ENCODE measurements at regions not wholly inside any gene's neighbourhood (a gene's known extent, or its start where the extent isn't known, plus 50 kb on each side); places are given as distances from the start of the nearest gene placed in this dataset.

DNA sequence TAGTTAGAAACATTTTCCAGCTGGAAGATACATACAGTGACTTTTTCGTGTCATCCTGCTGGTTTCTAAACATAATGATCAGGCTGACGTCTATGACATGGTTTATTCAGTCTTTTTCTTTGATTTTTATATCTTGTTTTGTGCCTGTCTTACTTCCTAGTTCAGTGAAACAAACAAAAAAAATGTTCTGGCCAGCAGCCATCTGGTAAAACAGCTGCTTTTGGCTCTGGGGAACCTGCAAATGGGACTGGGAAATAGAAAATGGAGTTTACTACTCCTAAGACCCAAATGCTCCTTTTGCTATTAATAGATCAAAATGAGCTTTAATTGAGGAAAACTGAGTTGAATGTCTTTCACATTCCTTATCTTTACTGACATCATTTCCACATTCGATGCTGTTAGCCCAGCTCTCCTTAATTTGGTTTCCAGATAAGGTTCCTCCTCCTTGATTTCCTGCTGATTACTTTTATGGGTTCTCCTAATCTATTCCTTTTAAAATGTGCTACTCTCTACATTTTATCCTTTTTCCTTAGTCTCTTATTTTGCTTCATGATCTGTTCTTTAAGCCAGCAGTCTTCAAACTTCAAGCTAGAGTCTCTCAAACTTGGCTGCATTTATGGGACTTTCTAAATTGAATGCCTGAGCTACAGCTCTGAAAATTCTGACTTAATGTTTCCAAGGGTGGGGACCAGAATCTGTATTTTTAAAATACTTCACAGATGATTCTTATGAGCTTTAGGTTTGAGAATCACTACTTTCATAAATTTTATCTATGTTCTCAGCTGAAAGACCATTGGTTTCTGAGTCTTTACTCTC is 499.5 kb downstream of the ANKRD50 start:
- no peaks in the 10 kb centered on the region for H3K36me3 ChIP-seq (ENCODE audit: control insufficient read depth, insufficient read depth, low read length)
- TF ChIP-seq, protein P1, sequence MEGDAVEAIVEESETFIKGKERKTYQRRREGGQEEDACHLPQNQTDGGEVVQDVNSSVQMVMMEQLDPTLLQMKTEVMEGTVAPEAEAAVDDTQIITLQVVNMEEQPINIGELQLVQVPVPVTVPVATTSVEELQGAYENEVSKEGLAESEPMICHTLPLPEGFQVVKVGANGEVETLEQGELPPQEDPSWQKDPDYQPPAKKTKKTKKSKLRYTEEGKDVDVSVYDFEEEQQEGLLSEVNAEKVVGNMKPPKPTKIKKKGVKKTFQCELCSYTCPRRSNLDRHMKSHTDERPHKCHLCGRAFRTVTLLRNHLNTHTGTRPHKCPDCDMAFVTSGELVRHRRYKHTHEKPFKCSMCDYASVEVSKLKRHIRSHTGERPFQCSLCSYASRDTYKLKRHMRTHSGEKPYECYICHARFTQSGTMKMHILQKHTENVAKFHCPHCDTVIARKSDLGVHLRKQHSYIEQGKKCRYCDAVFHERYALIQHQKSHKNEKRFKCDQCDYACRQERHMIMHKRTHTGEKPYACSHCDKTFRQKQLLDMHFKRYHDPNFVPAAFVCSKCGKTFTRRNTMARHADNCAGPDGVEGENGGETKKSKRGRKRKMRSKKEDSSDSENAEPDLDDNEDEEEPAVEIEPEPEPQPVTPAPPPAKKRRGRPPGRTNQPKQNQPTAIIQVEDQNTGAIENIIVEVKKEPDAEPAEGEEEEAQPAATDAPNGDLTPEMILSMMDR (IDR thresholded peaks at IDR 0.05; ENCODE audit: insufficient read depth, low read length, poor library complexity, severe bottlenecking) = no peak
- H3K4me3 ChIP-seq (ENCODE audit: low read depth, low read length) = no peak overlapping the region

DNA sequence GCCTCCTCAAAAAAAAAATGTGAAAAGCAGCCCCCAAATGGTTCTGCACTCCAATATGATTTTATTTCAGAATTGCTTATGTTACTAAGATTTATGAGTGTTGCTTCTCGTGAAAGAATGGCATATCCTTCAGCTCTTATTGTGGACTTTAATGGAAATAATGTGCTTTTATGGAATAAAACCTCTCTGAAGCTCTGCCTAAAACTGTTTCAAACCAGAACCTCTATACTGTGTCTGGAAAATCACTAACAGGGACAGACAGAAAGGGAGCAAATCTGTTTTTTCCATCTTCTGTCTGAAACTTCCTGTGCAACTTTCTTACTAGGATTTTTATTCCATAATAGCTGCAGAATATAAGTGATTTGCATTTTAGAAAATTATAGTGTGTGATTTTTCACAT is 493.1 kb downstream of the ANKRD50 start:
- TF ChIP-seq, protein P1 (IDR thresholded peaks at IDR 0.05; ENCODE audit: insufficient read depth, low read length, poor library complexity, severe bottlenecking) = no peak
- Histone ChIP-seq H3K36me3 (ENCODE audit: control insufficient read depth, insufficient read depth, low read length) (no peaks in the 10 kb centered on the region), H3K4me3 (ENCODE audit: low read depth, low read length) (no peak overlapping the region), H3K27me3 (ENCODE audit: control insufficient read depth, insufficient read depth, low read length) (no peaks in the 10 kb centered on the region)
- no peak for DNase-seq (ENCODE audit: low read depth)

More for the DNA sequence above, 499.5 kb downstream of the ANKRD50 start:
- no peak for DNase-seq (ENCODE audit: low read depth)
- H3K27me3 ChIP-seq (ENCODE audit: control insufficient read depth, insufficient read depth, low read length) = no peaks in the 10 kb centered on the region

DNA sequence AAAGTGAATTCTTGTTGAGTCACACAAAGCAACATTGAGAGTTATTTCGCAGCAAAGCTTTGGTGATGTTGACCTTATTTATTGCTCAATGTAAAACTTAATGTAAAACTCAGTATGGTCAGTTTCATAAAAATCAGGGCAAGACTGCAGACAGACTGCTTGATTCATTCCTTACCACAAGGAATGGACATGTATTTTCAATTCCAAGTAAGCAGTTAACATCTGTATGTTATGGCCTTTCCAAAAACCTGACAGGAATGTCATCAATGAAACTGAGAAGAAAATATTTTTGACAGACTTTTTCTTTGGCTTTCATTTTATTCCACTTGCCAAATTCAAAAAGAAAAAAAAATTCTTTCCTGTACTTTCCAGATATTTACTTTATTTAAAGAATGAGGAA is 488.3 kb downstream of the ANKRD50 start:
- Histone ChIP-seq H3K4me3 (ENCODE audit: low read depth, low read length) (no peak overlapping the region), H3K36me3 (ENCODE audit: control insufficient read depth, insufficient read depth, low read length) (no peaks in the 10 kb centered on the region), H3K27me3 (ENCODE audit: control insufficient read depth, insufficient read depth, low read length) (no peaks in the 10 kb centered on the region)
- TF ChIP-seq, protein P1 (IDR thresholded peaks at IDR 0.05; ENCODE audit: insufficient read depth, low read length, poor library complexity, severe bottlenecking) = no peak
- DNase-seq (ENCODE audit: low read depth) = no peak

DNA sequence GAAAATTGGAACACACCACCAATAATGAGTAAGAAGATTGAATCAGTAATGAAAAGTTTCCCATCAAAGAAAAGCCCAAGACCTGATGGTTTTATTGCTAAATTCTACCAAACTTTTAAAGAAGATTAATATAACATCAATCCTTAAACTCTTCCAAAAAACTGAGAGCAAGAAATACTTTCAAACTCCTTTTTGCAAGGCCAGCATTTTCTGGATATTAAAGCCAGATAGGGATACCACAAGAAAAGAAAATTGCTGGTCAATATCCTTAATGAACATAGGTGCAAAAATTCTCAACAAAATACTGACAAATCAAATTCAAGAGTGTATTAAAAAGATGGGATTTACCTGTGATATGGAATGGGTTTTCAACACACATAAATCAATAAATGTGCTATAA is 484.6 kb downstream of the ANKRD50 start:
- Histone ChIP-seq H3K36me3 (ENCODE audit: control insufficient read depth, insufficient read depth, low read length) (no peaks in the 10 kb centered on the region), H3K4me3 (ENCODE audit: low read depth, low read length) (no peak overlapping the region), H3K27me3 (ENCODE audit: control insufficient read depth, insufficient read depth, low read length) (no peaks in the 10 kb centered on the region)
- TF ChIP-seq, protein P1 (IDR thresholded peaks at IDR 0.05; ENCODE audit: insufficient read depth, low read length, poor library complexity, severe bottlenecking) = no peak
- no peak for DNase-seq (ENCODE audit: low read depth)

DNA sequence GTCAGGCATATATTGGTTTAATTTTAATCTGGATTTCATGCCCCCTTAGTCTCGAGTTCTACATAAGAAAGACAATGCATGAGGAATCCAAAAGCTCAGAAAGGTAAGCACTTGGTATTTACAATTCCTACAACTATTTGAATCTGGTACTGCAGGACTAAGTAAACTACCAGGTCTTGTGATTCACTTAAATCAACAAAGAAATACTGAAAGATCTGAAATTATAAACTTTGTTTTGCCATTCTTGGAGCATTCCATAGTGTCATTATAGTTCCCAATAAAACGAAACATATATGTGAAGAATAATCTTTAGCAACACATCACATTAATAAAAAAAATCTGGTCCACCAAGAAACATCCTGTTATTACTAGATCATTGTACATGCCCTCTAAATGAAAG is 482.3 kb downstream of the ANKRD50 start:
- no peaks in the 10 kb centered on the region for H3K27me3 ChIP-seq (ENCODE audit: control insufficient read depth, insufficient read depth, low read length)
- DNase-seq (ENCODE audit: low read depth) = no peak

More for the DNA sequence above, 482.3 kb downstream of the ANKRD50 start:
- Histone ChIP-seq H3K4me3 (ENCODE audit: low read depth, low read length) (no peak overlapping the region), H3K36me3 (ENCODE audit: control insufficient read depth, insufficient read depth, low read length) (no peaks in the 10 kb centered on the region)
- TF ChIP-seq, protein P1 (IDR thresholded peaks at IDR 0.05; ENCODE audit: insufficient read depth, low read length, poor library complexity, severe bottlenecking) = no peak
